Forelimb muscle (tissue), 1 donor: ENCODE measurements at regions not wholly inside any gene's neighbourhood (a gene's known extent, or its start where the extent isn't known, plus 50 kb on each side); places are given as distances from the start of the nearest gene placed in this dataset.
A peak's percentile ranks its signal among the peaks of the same experiment; 100 is the strongest.

Experiments used
- DNase-seq: peaks from one replicate; pipeline ENCODE4 v3.0.0-alpha.2; 2013; ENCODE audit warnings: low read depth

DNA sequence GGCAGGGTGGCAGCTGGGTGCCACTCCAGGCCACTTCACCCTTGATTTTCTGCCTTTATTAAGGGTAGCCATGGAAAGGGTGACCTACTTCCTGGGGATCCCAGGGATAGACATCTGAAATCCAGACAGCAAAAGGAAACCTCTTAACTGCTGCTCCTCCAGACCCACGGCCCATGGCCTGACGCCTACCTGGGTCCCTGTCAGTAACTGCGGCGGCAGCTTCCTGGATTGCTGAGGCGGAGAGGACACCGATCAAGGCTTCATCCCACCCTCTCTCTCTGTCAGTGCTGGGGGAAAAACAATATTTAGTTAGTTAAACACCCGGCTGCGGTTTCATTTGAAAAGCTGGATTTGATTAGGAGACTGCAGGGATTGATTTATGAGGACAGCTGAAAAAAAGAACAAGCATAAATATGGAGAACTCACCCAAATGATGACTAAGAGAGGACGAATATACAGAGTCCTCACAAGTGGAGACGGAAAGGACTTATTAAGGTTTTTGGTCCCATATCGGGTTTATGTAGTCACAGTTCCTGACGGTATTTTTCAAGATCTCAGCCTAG lies 158.7 kb upstream of the KLF4 start:
- DNase-seq: no peak

DNA sequence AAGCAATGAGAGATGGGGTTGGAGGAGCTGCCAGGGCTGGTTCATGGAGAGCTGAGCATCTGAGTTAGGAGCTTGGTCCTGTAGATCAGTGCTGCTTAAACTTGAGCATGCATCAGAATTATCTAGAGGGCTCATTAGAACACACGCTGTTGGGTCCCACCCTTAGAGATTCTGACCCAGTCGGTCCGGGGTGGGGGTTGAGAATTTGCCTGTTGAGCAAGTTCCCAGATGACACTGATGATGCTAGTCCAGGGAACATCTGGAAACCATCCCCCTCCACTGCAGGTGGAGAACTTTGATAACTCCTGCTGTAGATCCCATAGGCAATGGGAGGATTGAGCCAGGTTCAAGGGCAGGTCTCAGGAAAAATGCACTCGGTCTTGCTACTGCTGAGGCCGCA lies 158.0 kb upstream of the KLF4 start:
- no peak for DNase-seq

DNA sequence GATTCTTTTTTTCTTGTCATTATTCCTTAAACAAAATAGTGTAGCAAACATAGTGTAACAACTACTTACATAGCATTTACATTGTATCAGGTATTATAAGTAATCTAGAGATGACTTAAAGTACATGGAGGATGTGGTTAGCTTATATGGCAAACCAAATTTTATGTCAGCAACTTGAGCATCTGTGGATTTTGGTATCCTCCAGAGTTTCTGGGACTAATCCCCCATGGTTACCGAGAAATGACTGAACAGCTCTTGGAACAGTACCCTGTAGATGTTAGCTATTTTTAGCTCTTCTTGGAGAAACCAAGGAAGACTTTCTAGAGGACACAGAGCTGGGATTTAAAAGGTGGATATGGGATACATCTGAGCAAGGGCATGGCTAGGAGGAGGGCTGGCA lies 157.6 kb upstream of the KLF4 start:
- no peak for DNase-seq

DNA sequence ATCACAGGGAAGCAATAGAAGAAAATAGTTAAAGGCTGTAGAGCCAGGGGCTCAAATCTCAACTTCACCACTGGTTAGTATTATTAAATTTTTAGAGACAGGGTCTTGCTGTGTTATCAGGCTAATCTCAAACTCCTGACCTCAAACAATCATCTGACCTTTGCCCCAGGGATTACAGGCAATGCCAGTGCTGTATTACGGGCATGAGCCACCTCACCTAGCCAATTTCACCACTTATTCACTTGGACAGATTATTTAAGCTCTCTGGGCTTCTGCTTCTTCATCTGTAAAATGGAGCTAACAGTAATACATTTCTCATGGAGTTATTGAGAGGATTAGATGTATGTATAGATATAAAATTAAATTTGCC lies 155.9 kb upstream of the KLF4 start:
- no peak for DNase-seq

DNA sequence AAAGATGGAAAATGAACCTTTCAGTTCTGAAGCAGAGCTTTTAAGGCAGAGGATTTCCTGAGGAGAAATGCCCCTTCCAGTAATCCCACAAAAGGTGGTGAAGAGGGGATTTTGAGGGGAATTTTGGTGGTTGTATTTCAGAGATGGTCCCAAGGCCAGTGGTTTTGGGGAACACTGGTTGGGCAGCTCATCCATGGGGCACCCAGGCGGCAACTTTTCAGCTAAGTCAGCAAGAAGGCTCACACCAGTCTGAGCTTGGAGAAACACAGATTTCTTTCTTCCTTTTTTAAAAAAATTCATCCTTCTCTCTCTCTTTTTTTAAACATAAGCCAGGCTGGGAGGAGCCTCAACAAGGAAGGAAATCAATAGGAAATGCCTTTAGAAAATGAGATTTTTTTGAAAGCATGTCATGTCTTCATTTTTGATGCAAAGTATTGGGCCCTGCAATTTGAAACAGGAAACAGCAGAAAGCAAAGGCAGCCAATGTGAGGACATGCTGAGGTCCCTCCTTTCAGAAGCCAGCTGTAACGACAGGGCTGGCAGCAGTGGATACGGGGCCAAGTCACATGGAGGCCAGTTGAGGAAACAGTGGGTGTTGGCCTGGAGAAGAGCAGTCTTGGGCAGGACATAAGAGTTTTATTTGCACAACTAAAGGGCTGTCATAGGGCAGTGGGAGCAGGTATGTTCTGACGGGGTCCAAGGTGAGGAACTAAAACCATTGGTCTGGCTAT lies 155.3 kb upstream of the KLF4 start:
- no peak for DNase-seq

DNA sequence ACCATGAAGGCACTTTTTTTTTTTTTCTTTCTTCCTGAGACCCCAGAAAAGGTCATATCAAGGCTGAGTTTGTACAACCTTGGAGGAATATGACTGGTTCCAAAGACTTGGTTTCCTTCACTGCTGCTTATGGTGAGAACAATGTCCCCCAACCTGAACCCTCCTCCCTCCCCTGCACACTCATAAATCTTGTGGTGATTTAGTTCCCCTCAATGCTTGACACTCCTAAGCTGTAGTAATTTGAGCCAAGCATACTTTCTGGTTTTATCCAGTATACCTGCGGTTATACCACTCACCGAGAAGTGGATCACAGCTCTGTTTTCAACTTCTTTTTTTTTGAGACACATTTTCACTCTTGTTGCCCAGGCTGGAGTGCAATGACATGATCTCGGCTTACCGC lies 149.9 kb upstream of the KLF4 start:
- DNase-seq: no peak

DNA sequence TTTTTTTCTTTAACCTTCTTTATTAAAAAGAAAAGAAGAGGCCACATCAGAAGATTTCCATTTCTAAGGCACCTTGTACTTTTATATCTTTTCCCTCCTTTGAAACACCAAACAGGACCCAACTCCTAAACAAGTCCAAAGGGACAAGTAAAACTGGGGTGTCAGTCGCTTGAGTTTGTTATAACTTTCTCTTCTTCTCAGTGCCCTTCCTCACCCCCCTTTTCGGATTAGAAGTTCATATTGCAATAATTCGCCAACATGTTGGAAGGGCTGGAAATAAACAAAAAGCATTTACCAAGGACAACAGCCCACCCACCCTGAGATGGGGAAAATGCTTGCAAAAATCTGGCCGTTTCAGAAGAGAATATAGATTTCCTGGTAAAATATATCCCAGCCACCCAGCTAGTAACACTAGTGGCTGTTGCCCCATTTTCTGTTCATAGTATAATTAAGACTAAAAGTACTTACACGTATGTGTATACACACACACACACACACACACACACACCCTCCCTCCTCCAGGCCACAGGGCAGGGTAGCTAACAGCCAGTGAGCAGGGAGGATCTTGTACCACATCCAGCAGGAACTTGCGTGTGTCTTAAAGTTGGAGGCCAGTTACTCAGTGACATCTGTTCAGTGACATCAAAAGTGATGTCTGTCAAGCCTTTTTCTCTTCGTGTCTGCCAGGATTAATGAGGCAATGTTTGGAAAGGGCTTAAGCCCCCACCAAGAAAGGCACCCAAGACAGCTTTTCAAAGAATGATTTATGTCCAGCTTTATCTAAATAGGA lies 149.1 kb upstream of the KLF4 start:
- peak; percentile 84 for DNase-seq

DNA sequence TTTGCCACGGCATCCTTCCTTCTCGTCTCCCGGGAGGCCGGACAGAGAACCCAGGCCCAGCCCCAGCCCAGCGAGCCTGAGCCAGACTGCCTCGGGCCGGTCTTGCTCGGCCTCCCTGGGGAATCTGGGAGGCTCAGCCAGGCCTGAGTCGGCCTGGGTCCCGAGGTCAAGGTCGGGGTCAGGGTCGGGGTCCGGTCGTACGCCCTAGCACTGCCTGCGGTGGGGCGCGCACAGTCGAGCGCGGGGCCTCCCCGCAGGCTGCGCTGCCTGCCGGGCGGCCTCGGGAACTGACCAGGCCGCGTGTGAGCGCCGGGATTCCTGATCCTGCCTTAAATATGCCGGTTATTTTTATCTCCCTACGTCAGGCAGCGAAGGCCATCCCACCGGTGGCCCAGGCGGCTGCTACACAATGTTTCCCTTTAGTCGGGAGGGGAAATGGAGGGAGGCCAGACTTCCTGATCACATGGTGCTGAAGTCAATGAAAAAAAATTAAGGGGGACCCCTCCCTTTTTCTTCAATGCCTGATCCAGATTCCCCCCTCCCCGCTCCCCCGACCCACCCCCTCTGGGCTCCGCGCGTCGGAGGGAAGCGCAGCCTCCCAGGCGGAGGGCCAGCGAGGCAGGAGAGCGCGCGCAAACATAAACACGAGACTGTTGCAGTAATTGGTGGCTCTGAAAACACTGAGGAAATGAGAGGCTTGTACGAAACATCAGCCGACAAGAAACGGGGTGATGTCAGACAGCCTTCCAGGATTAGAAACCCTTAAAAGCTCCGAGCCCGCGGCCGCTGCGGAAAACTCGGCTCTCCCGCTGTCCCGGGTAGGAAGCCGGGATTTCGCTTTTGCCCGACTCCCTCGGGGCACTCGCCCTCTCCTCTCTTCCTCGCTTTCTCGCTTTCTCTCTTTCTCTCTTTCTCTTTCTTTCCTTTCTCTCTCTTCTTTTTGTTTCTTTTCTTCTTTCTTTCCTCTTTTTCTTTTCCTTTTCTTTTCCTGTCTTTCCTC lies 148.2 kb upstream of the KLF4 start:
- DNase-seq: peak; percentile 99

DNA sequence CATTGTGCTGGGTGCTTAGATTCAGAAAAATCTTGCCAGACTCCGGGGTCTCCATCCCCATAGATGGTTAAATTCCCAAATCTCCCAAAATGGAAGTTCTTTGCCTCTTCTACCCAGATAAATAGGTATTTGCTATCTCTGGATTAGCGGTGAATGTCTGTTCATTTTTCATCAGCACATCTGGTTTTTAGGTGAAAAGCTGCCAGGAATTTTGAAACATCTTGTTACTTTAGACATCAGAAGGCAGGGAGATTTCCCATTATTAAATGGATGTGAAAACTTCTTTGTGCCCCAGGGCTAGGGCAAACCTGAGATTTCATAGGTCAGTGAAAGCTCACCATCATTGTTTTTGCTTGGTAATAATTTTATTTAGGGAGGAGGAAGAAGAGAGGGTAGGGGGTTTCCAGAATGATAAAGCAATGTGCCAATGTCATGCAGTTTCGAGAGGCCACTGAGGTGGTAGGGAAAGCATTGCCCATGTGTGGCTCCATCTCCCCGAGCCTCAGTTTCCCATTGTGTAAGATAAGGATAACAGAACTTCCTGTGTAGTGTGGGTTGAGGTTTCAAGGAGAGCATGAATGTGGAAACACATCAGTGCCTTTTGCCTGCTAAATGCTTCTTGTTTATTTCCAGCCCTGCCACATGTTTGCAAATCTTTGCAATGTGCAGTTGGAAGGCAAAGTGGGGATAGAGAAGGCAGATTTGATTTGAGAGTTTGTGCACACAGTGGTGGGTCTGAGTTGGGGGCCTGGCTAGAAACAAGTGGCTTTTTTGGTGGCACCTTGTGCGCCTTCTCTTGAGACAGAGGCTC lies 147.2 kb upstream of the KLF4 start:
- DNase-seq: no peak

DNA sequence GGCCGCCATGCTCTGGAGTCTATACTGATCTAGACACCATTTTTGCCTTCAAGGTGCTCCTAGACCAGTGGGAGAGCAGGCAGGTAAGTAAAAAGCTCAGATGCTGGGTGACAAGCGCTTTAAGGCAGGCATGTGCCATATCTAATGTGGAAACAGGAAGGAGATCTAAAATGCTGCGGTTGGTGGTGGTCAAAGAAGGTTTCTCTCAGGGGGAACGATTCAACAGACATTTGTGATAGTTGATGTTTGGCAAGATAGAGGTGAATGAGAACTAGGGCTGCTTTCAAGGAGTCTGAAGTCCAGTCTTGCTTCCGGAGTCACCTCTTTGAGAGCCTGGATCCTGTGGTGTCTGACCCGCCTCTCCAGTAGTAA lies 146.2 kb upstream of the KLF4 start:
- DNase-seq: no peak

DNA sequence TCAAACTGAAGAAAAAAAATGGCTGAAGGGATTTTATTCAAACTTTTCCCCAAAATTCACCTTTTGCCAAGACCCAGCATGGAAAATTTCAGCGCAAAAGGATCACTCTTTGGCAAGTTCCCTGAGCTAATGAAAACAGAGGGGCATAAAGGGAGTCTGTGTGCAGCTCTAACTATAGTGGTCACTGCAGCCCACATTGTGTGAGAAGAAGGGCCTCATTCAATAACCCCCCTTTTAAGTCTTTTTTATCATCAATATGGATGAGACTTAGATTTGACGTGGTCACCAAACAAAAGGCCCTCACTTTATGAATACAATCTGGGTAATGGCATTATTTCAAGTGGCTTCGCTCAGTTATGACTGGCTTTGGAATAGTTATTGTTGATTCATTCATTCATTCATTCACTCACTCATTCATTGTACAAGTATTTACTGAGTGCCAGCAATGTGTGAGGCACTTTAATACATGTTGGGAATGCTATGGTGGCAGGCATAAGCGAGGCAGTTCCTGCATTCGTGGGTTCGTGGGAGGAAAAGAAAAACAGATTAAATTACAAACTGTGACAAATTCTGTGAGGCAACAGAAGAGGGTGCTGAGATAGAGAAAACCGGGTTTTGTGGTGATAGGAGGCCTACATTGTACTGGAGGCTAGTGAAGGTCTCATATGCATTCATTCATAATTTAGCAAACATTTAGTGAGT lies 145.7 kb upstream of the KLF4 start:
- no peak for DNase-seq

DNA sequence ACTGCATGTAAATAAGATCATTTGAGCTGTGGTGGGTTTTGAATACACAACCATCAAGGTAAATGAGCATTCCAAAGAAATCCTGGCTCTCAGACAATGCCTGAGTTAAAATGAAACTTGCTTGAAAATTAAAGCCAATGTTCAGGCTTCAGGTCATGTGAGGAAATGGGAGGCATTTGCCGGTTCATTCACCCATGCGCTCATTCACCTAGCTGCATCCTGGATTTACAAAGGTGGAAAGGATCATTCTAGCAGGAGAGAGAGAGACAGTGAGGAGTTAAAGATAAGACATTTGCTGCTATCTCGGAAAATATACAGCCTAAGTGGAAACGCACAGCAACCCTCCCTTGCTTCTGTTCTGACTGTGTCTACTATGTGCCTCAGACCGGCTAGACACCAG lies 143.8 kb upstream of the KLF4 start:
- no peak for DNase-seq

DNA sequence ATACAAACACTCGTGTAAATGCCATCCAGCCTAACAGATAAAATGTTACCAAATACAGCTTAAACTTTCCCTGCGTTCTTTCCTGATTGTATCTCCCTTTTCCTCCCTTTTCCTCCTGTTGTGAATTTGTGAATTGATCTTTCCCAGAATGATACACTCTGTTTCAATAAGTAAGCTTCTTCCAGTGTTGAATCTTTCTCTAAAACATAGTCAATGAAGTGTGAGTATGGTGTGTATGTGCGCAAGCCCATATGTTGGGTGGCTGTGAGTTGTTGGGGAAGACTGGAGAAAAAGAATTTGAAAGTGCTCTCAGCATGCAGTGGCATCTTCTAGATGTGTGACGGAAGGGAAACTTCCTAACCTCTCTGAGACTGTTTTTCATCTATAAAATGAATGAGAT lies 143.1 kb upstream of the KLF4 start:
- DNase-seq: no peak

DNA sequence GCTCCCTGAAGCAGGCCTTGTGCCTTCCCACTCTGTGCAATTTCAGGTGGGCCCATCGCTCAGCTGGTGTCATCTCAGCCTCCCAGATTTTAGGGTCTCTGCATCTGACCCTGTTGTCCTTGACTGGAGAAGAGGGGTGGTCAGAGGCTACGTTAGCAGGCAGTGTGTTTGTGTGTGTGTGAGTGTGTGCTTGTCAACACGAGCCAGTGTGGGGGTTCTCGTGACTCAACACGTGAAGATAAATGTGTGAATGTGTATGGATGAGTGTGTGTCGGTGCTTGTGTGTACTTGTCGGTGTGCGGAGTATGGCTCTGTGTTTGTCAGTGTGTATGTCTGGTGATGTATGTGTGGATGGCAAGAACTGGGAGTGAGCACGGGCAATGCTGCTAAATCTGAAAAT lies 142.6 kb upstream of the KLF4 start:
- DNase-seq: no peak

DNA sequence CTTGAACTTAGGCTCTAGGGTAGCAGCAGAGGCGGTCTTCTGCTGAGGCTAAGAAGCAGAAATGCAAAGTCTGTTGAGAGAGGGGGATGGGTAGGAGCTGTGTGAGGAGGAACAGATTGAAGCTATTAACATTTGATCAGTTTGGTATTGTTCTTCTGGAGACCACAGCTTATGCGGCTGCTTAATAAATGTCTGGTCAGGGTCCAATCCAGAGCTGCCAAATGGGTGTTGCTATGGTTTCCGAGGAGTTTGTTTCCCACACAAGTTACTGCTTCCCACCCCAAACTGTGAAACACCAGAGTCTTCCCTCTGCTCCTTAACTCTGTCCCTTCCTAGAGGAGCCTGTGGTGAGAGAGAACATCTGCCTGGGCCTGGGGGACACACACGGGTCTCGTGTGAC lies 142.2 kb upstream of the KLF4 start:
- peak; percentile 98 for DNase-seq

DNA sequence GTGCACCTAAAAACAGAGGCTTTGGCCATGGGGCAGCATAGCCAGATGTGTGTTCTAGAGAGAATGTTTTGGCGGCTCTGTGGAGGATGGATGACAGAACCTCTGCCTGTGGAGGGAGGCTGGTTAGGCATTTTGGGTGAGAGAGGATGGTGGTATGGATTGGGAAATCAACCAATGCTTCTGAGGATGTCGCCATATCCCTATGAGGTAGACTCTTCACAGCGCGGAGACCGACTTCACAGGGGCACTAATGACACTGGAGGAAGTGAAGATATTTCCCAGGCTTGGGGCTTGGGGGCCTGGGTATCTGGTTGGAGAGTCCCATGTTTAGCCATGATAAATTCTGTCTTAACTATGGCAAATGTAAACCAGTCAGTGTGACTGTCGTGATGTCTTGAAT lies 140.6 kb upstream of the KLF4 start:
- DNase-seq: no peak

DNA sequence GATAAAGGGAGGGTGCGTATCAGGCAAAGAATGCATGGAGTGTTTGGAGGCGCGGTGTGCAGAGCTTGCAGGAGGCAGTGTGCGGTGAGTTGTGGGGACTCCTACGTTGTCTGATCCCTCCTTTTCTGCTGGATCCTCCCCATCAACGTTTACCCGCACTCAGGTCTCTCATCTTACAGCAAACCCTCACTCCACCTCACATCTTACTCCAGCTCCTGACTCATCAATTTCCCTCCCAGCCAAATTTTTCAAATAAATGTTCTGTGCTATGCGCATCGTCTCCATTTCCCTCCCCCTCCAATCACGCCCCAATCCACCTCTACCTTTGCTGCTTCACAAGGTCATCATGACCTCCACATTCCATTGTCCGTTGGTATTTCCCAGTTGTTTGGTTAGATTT lies 138.9 kb upstream of the KLF4 start:
- no peak for DNase-seq

DNA sequence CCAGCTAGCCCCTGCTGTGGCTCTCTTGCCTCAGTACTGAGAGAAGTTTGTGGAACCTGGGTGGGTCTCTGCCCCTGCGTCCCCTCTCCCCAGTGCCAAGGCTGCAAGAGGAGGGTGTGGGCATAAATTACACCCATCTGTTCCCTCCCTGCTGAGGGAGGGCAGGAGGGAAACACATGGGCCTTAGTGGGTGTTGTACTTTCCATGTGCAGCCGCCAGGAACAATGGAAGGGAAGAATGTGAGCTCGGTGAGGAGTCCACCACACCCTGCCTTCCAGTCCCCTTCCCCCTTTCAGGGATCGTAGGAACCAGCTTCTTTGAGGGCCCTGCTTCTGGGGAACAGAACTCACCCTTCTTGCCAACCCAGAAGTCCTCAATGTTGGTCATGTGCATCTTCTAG lies 138.2 kb upstream of the KLF4 start:
- DNase-seq: no peak

DNA sequence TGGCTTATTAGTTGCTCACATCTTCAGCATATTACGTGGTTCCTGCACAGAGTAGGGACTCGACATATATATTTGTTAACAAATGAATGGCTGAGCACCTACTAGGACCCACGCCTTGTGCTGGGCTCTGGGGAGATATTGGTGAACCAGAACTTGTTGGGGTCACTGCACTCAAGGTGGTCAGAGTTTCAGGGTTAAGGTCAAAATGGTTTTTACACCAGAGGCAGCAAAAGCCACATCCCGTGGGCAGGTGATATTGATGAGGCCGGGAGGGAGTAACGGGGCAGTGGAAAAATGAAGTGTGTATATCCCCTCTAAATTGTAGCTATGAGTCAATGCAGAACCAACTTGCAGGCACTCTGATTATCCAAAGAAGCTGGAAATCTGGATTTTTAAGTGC lies 136.5 kb upstream of the KLF4 start:
- no peak for DNase-seq

DNA sequence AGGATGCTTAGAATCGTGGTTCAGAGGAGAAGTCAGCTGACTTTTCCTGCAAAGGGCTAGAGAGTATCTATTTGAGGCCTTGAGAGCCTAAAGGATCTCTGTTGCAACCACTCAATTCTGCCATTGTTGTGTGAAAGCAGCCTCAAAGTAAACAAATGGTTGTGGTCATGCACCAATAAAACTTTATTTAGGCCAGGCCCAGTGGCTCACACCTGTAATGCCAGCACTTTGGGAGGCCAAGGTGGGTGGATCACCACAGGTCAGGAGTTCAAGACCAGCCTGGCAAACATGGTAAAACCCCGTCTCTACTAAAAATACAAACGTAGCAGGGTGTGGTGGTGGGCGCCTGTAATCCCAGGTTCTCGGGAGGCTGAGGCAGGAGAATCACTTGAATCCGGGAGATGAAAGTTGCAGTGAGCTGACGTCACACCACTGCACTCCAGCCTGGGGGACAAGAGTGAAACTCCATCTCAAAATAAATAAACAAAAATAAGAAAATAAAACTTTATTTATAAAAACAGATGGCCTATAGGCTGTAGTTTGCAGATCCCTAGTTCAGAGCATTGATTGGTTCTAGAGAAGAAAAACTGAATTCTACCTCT lies 135.9 kb upstream of the KLF4 start:
- no peak for DNase-seq
